IMR-90 (cell line): ENCODE measurements at regions not wholly inside any gene's neighbourhood (a gene's known extent, or its start where the extent isn't known, plus 50 kb on each side); places are given as distances from the start of the nearest gene placed in this dataset.

Experiments
- ATAC-seq: fragments of 200-7000 bp; cut with Tn5 transposase; 2 replicates; pipeline ENCODE4 v1.9.1; 2020; ENCODE audit warnings: low read depth, mild to moderate bottlenecking, moderate library complexity
- BruUV-seq: library from RNA; stranded (reverse); fragments of 400-500 nt; replicated peaks from 2 replicates; lab custom pipeline; 2021; lab: Mats Ljungman, UMichigan
- CTCF ChIA-PET: fragments of 300-600 bp; formaldehyde crosslinking; extraction: SDS; loops from one replicate; lab custom pipeline; 2021; ENCODE audit warnings: antibody characterized with exemption; lab: Yijun Ruan, JAX
- POLR2A ChIA-PET: fragments of 300-600 bp; sonication (Branson Sonifier 250); formaldehyde crosslinking; loops from one replicate; lab custom pipeline; 2022; ENCODE audit warnings: antibody characterized with exemption; ENCODE audit not compliant: unreplicated experiment; lab: Charles Lee
- DNase-seq: peaks from one replicate; pipeline ENCODE4 v3.0.0; 2013
- H2AFZ ChIP-seq: replicated peaks from 2 replicates; pipeline ENCODE3; 2013; ENCODE audit warnings: low read length, mild to moderate bottlenecking; ENCODE audit not compliant: poor library complexity
- H2AK5ac ChIP-seq: 2 replicates; pipeline ENCODE4 v1.6.1; 2013; ENCODE audit warnings: low read depth, low read length, inconsistent platforms
- H2AK9ac ChIP-seq: replicated peaks from 2 replicates; pipeline ENCODE3; 2013; ENCODE audit warnings: mild to moderate bottlenecking, low read depth, low read length, moderate library complexity; ENCODE audit not compliant: poor library complexity
- H2BK120ac ChIP-seq: 2 replicates; pipeline ENCODE4 v1.6.1; 2013; ENCODE audit warnings: low read depth, low read length, inconsistent platforms
- H2BK15ac ChIP-seq: 3 replicates; pipeline ENCODE4 v1.6.1; 2013; ENCODE audit warnings: low read depth, low read length, inconsistent platforms
- H2BK20ac ChIP-seq: 2 replicates; pipeline ENCODE4 v1.6.1; 2013; ENCODE audit warnings: low read depth, mild to moderate bottlenecking, inconsistent platforms, low read length, moderate library complexity
- H2BK5ac ChIP-seq: 2 replicates; pipeline ENCODE4 v1.6.1; 2013; ENCODE audit warnings: mild to moderate bottlenecking, low read depth, low read length, inconsistent platforms; ENCODE audit not compliant: poor library complexity, severe bottlenecking
- H3K14ac ChIP-seq: replicated peaks from 2 replicates; pipeline ENCODE4 v1.6.1; 2013; ENCODE audit warnings: low read depth, low read length, inconsistent platforms
- H3K18ac ChIP-seq: 2 replicates; pipeline ENCODE4 v1.6.1; 2013; ENCODE audit warnings: low read depth, low read length, control low read depth
- H3K23ac ChIP-seq: 2 replicates; pipeline ENCODE4 v1.6.1; 2013; ENCODE audit warnings: low read depth, low read length, inconsistent platforms
- H3K27ac ChIP-seq: 2 replicates; pipeline ENCODE4 v1.5.1; 2013; ENCODE audit warnings: mild to moderate bottlenecking, control low read depth, low read length; ENCODE audit not compliant: insufficient read depth
- H3K27me3 ChIP-seq: 2 replicates; pipeline ENCODE4 v1.6.1; 2013; ENCODE audit warnings: low read length; ENCODE audit not compliant: control insufficient read depth, insufficient read depth
- H3K36me3 ChIP-seq: 2 replicates; pipeline ENCODE4 v1.6.1; 2013; ENCODE audit warnings: low read length, mixed read lengths; ENCODE audit not compliant: control insufficient read depth, insufficient read depth
- H3K4ac ChIP-seq: 2 replicates; pipeline ENCODE4 v1.6.1; 2013; ENCODE audit warnings: low read depth, low read length, inconsistent platforms
- H3K4me1 ChIP-seq: 2 replicates; pipeline ENCODE4 v1.6.1; 2013; ENCODE audit warnings: low read length, mixed read lengths; ENCODE audit not compliant: control insufficient read depth, insufficient read depth
- H3K4me2 ChIP-seq: 2 replicates; pipeline ENCODE4 v1.6.1; 2013; ENCODE audit warnings: low read depth, mild to moderate bottlenecking, control low read depth, low read length, moderate library complexity
- H3K4me3 ChIP-seq: 2 replicates; pipeline ENCODE4 v1.5.1; 2013; ENCODE audit warnings: low read depth, mild to moderate bottlenecking, control low read depth, low read length, moderate library complexity; ENCODE audit not compliant: insufficient read depth
- H3K56ac ChIP-seq: 2 replicates; pipeline ENCODE4 v1.6.1; 2013; ENCODE audit warnings: low read length, inconsistent platforms; ENCODE audit not compliant: insufficient read depth; ENCODE audit errors: extremely low read depth
- H3K79me1 ChIP-seq, 2 experiments: 2 replicates each; pipeline ENCODE4 v1.6.1; 2013; ENCODE audit warnings: low read length in 2 of 2, inconsistent platforms in 1 of 2, low read depth in 1 of 2
- H3K9ac ChIP-seq: 2 replicates; pipeline ENCODE4 v1.6.1; 2013; ENCODE audit warnings: low read depth, low read length, control low read depth
- H3K9me1 ChIP-seq: 2 replicates; pipeline ENCODE4 v1.6.1; 2013; ENCODE audit warnings: low read length, inconsistent platforms; ENCODE audit not compliant: insufficient read depth
- H3K9me3 ChIP-seq: 2 replicates; pipeline ENCODE4 v1.6.1; 2013; ENCODE audit warnings: low read length; ENCODE audit not compliant: control insufficient read depth, insufficient read depth
- H4K20me1 ChIP-seq: 2 replicates; pipeline ENCODE4 v1.6.1; 2013; ENCODE audit warnings: low read length, inconsistent platforms; ENCODE audit not compliant: insufficient read depth
- H4K5ac ChIP-seq: 2 replicates; pipeline ENCODE4 v1.6.1; 2013; ENCODE audit warnings: mild to moderate bottlenecking, low read depth, low read length, control low read depth
- H4K8ac ChIP-seq, 2 experiments: 2 replicates each; pipeline ENCODE4 v1.6.1; 2013; ENCODE audit warnings: low read depth in 2 of 2, low read length in 2 of 2, control low read depth in 1 of 2, inconsistent platforms in 1 of 2
- H4K91ac ChIP-seq: 2 replicates; pipeline ENCODE4 v1.6.1; 2013; ENCODE audit warnings: low read depth, low read length, inconsistent platforms; ENCODE audit not compliant: insufficient read depth
- BHLHE40 ChIP-seq: fragments of 150-350 bp; IDR thresholded peaks from 2 replicates; pipeline ENCODE4 v1.6.1; 2016; ENCODE audit warnings: mild to moderate bottlenecking, low read depth, low read length
- CEBPB ChIP-seq: IDR thresholded peaks from 2 replicates; pipeline ENCODE4 v1.6.1; 2012; ENCODE audit warnings: low read depth, low read length, improper control_type of control experiment
- CHD1 ChIP-seq: IDR thresholded peaks from 2 replicates; pipeline ENCODE4 v1.6.1; 2012; ENCODE audit warnings: low read depth, low read length, improper control_type of control experiment
- CTCF ChIP-seq: conservative IDR thresholded peaks from 2 replicates; pipeline ENCODE4 v1.5.1; 2012; ENCODE audit warnings: mild to moderate bottlenecking, low read depth, low read length, improper control_type of control experiment
- MAFK ChIP-seq: IDR thresholded peaks from 2 replicates; pipeline ENCODE4 v1.6.1; 2012; ENCODE audit warnings: low read depth, low read length, improper control_type of control experiment
- MAZ ChIP-seq: IDR thresholded peaks from 2 replicates; pipeline ENCODE4 v1.6.1; 2012; ENCODE audit warnings: low read depth, mild to moderate bottlenecking, low read length, improper control_type of control experiment, moderate library complexity, borderline replicate concordance
- MXI1 ChIP-seq: IDR thresholded peaks from 2 replicates; pipeline ENCODE4 v1.6.1; 2012; ENCODE audit warnings: low read depth, mild to moderate bottlenecking, low read length, moderate library complexity, borderline replicate concordance
- NFE2L2 ChIP-seq: fragments of 150-350 bp; IDR thresholded peaks from 2 replicates; pipeline ENCODE4 v1.6.1; 2016; ENCODE audit warnings: low read depth, mild to moderate bottlenecking, low read length
- POLR2A ChIP-seq: IDR thresholded peaks from 2 replicates; pipeline ENCODE4 v1.6.1; 2012; ENCODE audit warnings: mild to moderate bottlenecking, low read depth, low read length
- RCOR1 ChIP-seq: IDR thresholded peaks from 2 replicates; pipeline ENCODE4 v1.6.1; 2012; ENCODE audit warnings: mild to moderate bottlenecking, low read length, improper control_type of control experiment; ENCODE audit not compliant: insufficient replicate concordance
- SMC3 ChIP-seq: fragments of 150-350 bp; IDR thresholded peaks from 2 replicates; pipeline ENCODE4 v1.6.1; 2016; ENCODE audit warnings: low read depth, mild to moderate bottlenecking, antibody characterized with exemption, low read length, moderate library complexity
- WGBS, 2 experiments: methylation state at CpG; one replicate each; pipeline versions ENCODE4 v1.1.5 to v1.1.7; 2013; ENCODE audit warnings: missing lambda C conversion rate in 2 of 2; ENCODE audit not compliant: insufficient read length in 1 of 2; ENCODE audit errors: extremely low coverage in 2 of 2; 5-methylcytosine and 5-hydroxymethylcytosine counted together
- dilution Hi-C: fragments of 300-500 bp; cut with HindIII; formaldehyde crosslinking; loops from one replicate; pipeline ENCODE4 v1.14.3; 2018; ENCODE audit warnings: low sequenced_read_pairs; ENCODE audit not compliant: unreplicated experiment
- in situ Hi-C: fragments of 300-500 bp; cut with MboI; formaldehyde crosslinking; loops from 3 replicates; pipeline ENCODE4 v1.14.3; 2019; ENCODE audit warnings: low sequenced_read_pairs, inconsistent platforms, mixed read lengths
- intact Hi-C: fragments of 100-400 bp; cut with micrococcal nuclease; formaldehyde crosslinking; loops from 2 replicates; pipeline ENCODE4 v1.10.0; 2022
- TF ChIP-seq, protein P1 (sequence below): fragments of 150-350 bp; IDR thresholded peaks from 2 replicates; pipeline ENCODE4 v1.6.1; 2017; ENCODE audit warnings: mild to moderate bottlenecking, antibody characterized with exemption, low read length, low read depth

DNA sequence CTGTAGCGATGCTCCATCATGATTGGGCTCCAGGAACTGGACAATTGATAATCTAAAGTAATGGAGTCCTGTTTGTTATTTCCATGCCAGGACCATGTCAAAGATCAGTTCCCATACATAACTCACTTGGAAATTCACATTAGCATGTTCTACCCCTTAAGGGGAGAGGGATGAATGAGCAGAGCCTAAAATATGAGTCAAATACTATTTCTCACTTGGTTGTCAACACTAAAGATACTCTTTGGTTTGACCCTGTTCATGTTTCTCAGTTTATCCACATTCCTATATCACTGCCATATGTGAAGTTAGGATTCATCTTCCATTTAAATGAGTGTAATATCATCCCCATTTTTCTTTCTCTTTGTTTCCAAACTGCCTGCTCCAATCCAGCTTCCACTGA is 321.6 kb upstream of the PAPPA start:
- ChIA-PET POLR2A (no interaction called here), CTCF (no interaction called here)
- no peak overlapping the region for H2BK15ac ChIP-seq
- no peaks in the 10 kb centered on the region for H3K27me3 ChIP-seq
- H3K27ac ChIP-seq: no peak overlapping the region
- no peak overlapping the region for H2BK20ac ChIP-seq
- H2AK9ac ChIP-seq: no peak overlapping the region
- H2AFZ ChIP-seq: no peak overlapping the region
- H4K91ac ChIP-seq: no peak overlapping the region
- H2AK5ac ChIP-seq: no peak overlapping the region
- no peak overlapping the region for H3K4ac ChIP-seq
- TF ChIP-seq RCOR1 (no peak), CTCF (no peak), MAFK (no peak), SMC3 (no peak), NFE2L2 (no peak), CHD1 (no peak), BHLHE40 (no peak), MXI1 (no peak), MAZ (no peak), CEBPB (no peak), POLR2A (no peak)
- TF ChIP-seq, protein P1, sequence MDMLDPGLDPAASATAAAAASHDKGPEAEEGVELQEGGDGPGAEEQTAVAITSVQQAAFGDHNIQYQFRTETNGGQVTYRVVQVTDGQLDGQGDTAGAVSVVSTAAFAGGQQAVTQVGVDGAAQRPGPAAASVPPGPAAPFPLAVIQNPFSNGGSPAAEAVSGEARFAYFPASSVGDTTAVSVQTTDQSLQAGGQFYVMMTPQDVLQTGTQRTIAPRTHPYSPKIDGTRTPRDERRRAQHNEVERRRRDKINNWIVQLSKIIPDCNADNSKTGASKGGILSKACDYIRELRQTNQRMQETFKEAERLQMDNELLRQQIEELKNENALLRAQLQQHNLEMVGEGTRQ: no peak
- H2BK120ac ChIP-seq: no peak overlapping the region
- H3K79me1 ChIP-seq: no peaks in the 10 kb centered on the region
- H2BK5ac ChIP-seq: no peak overlapping the region
- H3K9me1 ChIP-seq: no peaks in the 10 kb centered on the region
- H3K4me2 ChIP-seq: no peak overlapping the region
- intact Hi-C loops (no loop called here), in situ Hi-C loops (no loop called here), dilution Hi-C loops (no loop called here)
- H3K14ac ChIP-seq: no peak overlapping the region
- no peak overlapping the region for H3K4me3 ChIP-seq
- H4K20me1 ChIP-seq: no peaks in the 10 kb centered on the region
- no peak overlapping the region for H4K5ac ChIP-seq
- no CpG with 5 or more reads among the region's 1 CpG for WGBS, 2 experiments
- DNase-seq: no peak
- ATAC-seq: no peak
- no TSS peak for BruUV-seq
- H3K18ac ChIP-seq: no peak overlapping the region
- no peak overlapping the region for H3K56ac ChIP-seq
- no peaks in the 10 kb centered on the region for H3K36me3 ChIP-seq
- no peaks in the 10 kb centered on the region; the same call in 1 of the 2 replicates for H3K9me3 ChIP-seq
- no peaks in the 10 kb centered on the region for H3K4me1 ChIP-seq
- no peak overlapping the region for H3K9ac ChIP-seq
- no peak overlapping the region for H3K23ac ChIP-seq
- no peak overlapping the region for H4K8ac ChIP-seq
